ENCODE measurements at regions not wholly inside any gene's neighbourhood (a gene's known extent, or its start where the extent isn't known, plus 50 kb on each side); places are given as distances from the start of the nearest gene placed in this dataset.

DNA sequence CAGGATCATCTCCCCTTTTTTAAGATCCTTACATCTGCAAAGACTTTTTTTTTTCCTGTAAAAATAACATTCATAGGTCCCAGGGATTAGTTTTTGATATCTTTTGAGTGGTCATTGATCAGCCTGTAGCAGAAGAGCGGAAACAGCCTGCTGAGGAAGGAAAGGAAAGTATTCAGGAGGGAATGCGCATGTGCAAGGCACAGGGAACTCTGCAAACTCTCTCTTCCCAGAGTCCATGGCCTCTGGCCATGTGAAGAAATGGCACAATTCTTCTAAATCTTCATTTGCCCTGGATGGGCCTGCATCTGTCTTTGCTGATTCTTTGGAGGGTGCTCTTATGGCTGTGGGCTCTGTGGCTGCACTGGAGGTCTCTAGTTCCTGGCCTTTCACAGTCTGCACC lies 60.1 kb upstream of the SKOR2 start:
- no peaks in the 10 kb centered on the region for H3K9me3 Mint-ChIP-seq
- H3K27ac Mint-ChIP-seq: no peak overlapping the region
- no peak for DNase-seq
- H3K27me3 Mint-ChIP-seq (ENCODE audit: low read depth in 3 of 3): peaks cover 2 to 5% (median 2%) of the 10 kb centered on the region in 3 donors
- H3K4me1 Mint-ChIP-seq: no peaks in the 10 kb centered on the region
- no peaks in the 10 kb centered on the region for H3K36me3 Mint-ChIP-seq
- H3K4me3 Mint-ChIP-seq: no peak overlapping the region
